ENCODE measurements at regions not wholly inside any gene's neighbourhood (a gene's known extent, or its start where the extent isn't known, plus 50 kb on each side); places are given as distances from the start of the nearest gene placed in this dataset.

DNA sequence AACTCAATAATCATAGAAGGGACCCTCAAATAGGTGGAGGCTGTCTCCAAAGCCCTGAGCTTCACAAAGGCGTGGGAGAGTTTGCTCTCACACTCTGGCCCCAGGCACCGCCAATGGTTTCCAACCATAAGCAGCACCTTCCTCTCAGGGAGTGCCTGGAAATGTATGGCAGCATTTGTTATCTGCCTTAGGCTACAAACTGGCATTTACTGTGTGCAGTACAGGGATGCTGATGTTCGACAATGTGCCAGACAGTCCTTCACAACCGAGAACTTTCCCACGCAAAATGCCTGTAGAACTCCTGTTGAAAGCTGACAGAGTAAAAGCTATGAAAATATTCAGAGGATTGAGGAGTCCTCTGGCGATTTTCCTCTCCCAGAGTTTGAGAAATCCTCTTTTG is 55.7 kb upstream of the CDKN2AIP start:
- FAIRE-seq: no peak

DNA sequence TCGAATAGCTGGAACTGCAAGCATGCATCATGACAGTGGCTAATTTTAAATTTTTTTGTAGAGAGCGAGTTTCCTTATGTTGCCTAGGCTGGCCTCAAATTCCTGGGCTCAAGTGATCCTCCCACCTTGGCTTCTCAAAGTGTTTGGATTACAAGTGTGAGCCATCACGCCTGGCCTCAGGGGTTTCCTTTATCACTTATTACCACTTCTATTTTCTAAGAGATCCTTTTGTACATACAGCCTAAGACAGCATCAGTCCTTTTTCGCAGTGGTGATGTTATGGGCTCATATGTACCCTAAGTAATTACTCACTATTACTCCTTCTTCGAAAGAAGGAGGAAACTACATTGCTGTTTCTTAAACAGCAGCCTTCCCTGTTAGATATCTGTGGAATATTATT is 54.1 kb upstream of the CDKN2AIP start:
- Histone ChIP-seq H3K4me1 (ENCODE audit: control insufficient read depth in 3 of 3, insufficient read depth in 2 of 3, low read depth in 1 of 3, low read length in 2 of 3) (peaks cover 0 to 3% (median 0%) of the 10 kb centered on the region in 3 donors), H3K4me3 (ENCODE audit: low read depth in 1 of 3, low read length in 3 of 3) (no peak overlapping the region), H3K9me3 (ENCODE audit: control insufficient read depth in 2 of 2, insufficient read depth in 1 of 2, low read depth in 1 of 2, low read length in 1 of 2) (no peaks in the 10 kb centered on the region), H3K27me3 (ENCODE audit: control insufficient read depth in 3 of 3, insufficient read depth in 3 of 3, low read length in 3 of 3) (no peaks in the 10 kb centered on the region), H3K36me3 (ENCODE audit: control insufficient read depth in 3 of 3, insufficient read depth in 2 of 3, low read depth in 1 of 3, low read length in 3 of 3) (no peaks in the 10 kb centered on the region), H3K27ac (ENCODE audit: low read depth in 1 of 3, low read length in 2 of 3) (no peak overlapping the region)
- WGBS, 3 donors: 58 to 70% (median 66%) methylated on average over 5 of the region's 5 CpGs
- DNase-seq (no peak), FAIRE-seq (no peak)

More for the DNA sequence above, 55.7 kb upstream of the CDKN2AIP start:
- WGBS, 3 donors: 74 to 81% (median 79%) methylated on average over 6 of the region's 6 CpGs
- Histone ChIP-seq H3K27me3 (ENCODE audit: control insufficient read depth in 3 of 3, insufficient read depth in 3 of 3, low read length in 3 of 3) (no peaks in the 10 kb centered on the region), H3K27ac (ENCODE audit: low read depth in 1 of 3, low read length in 2 of 3) (no peak overlapping the region), H3K36me3 (ENCODE audit: control insufficient read depth in 3 of 3, insufficient read depth in 2 of 3, low read depth in 1 of 3, low read length in 3 of 3) (no peaks in the 10 kb centered on the region), H3K9me3 (ENCODE audit: control insufficient read depth in 2 of 2, insufficient read depth in 1 of 2, low read depth in 1 of 2, low read length in 1 of 2) (peaks cover 0 to 15% of the 10 kb centered on the region in 2 donors), H3K4me1 (ENCODE audit: control insufficient read depth in 3 of 3, insufficient read depth in 2 of 3, low read depth in 1 of 3, low read length in 2 of 3) (peaks cover 0 to 3% (median 0%) of the 10 kb centered on the region in 3 donors), H3K4me3 (ENCODE audit: low read depth in 1 of 3, low read length in 3 of 3) (no peak overlapping the region)
- no peak for DNase-seq

DNA sequence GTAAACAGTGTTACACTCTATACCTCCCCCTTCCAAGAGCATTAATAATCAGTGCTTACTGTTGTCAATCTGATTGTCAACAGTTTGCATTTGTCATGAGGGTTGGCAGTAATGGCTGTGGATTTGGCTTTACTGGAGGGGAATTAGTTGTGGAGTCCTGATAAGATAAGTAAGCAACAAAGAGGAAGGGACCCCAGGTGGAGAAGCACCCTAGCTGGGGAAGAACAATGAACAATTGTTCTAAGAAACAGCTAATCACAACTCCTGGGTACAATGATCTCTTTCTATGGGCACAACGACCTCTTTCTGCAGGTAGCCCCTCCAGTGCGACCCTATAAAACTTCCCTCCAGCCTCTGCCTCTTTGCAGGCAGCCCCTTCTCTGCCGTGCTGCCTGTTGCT is 53.2 kb upstream of the CDKN2AIP start:
- 4 to 43% (median 22%) methylated on average over 3 of the region's 3 CpGs for WGBS, 3 donors
- H3K4me1 ChIP-seq (ENCODE audit: control insufficient read depth in 3 of 3, insufficient read depth in 2 of 3, low read depth in 1 of 3, low read length in 2 of 3): peaks cover 0 to 3% (median 0%) of the 10 kb centered on the region in 3 donors
- no peaks in the 10 kb centered on the region for H3K36me3 ChIP-seq (ENCODE audit: control insufficient read depth in 3 of 3, insufficient read depth in 2 of 3, low read depth in 1 of 3, low read length in 3 of 3)
- no peak overlapping the region for H3K4me3 ChIP-seq (ENCODE audit: low read depth in 1 of 3, low read length in 3 of 3)
- DNase-seq (no peak), FAIRE-seq (no peak)
- H3K9me3 ChIP-seq (ENCODE audit: control insufficient read depth in 2 of 2, insufficient read depth in 1 of 2, low read depth in 1 of 2, low read length in 1 of 2): no peaks in the 10 kb centered on the region
- no peaks in the 10 kb centered on the region for H3K27me3 ChIP-seq (ENCODE audit: control insufficient read depth in 3 of 3, insufficient read depth in 3 of 3, low read length in 3 of 3)
- H3K27ac ChIP-seq (ENCODE audit: low read depth in 1 of 3, low read length in 2 of 3): no peak overlapping the region

DNA sequence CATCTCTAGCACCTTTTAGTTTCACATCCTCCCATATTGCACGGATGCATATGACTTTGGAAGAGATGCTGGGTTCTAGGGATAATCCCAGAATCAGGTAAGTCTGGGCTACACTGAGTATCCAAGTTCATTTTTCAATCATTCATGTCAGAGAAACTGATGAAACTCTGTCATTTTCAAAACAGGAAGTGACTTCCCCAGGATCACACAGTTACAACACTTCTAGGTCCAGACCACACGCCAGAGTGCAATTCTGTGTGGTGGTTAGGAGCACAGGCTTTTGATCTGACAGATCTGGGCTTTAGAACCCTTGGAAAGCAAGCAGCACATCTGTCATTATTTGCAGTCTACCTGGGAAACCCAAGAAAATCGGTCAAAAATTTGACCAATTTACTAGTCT is 52.1 kb upstream of the CDKN2AIP start:
- Histone ChIP-seq H3K9me3 (ENCODE audit: control insufficient read depth in 2 of 2, insufficient read depth in 1 of 2, low read depth in 1 of 2, low read length in 1 of 2) (no peaks in the 10 kb centered on the region), H3K36me3 (ENCODE audit: control insufficient read depth in 3 of 3, insufficient read depth in 2 of 3, low read depth in 1 of 3, low read length in 3 of 3) (no peaks in the 10 kb centered on the region), H3K4me1 (ENCODE audit: control insufficient read depth in 3 of 3, insufficient read depth in 2 of 3, low read depth in 1 of 3, low read length in 2 of 3) (peaks cover 0 to 3% (median 0%) of the 10 kb centered on the region in 3 donors), H3K27me3 (ENCODE audit: control insufficient read depth in 3 of 3, insufficient read depth in 3 of 3, low read length in 3 of 3) (no peaks in the 10 kb centered on the region), H3K27ac (ENCODE audit: low read depth in 1 of 3, low read length in 2 of 3) (no peak overlapping the region), H3K4me3 (ENCODE audit: low read depth in 1 of 3, low read length in 3 of 3) (no peak overlapping the region)
- DNase-seq (no peak), FAIRE-seq (no peak)
- WGBS, 3 donors: 72 to 80% (median 76%) methylated on average over 3 of the region's 3 CpGs

DNA sequence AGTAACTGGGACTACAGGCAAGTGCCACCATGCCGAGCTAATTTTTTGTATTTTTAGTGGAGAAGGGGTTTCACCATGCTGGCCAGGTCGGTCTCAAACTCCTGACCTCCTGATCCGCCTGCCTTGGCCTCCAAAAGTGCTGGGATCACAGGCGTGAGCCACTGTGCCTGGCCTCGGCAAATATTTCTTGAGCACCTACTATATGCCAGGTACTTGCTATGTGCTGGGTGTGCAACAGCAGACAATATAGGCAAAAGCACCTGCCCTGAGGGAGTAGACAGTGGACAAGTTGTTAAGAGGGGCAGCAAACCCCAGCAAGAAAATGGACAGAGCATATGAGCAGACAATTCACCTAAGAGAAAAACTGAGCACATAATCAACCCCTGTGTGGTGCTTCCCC is 51.0 kb upstream of the CDKN2AIP start:
- Histone ChIP-seq H3K9me3 (ENCODE audit: control insufficient read depth in 2 of 2, insufficient read depth in 1 of 2, low read depth in 1 of 2, low read length in 1 of 2) (no peaks in the 10 kb centered on the region), H3K4me3 (ENCODE audit: low read depth in 1 of 3, low read length in 3 of 3) (no peak overlapping the region), H3K36me3 (ENCODE audit: control insufficient read depth in 3 of 3, insufficient read depth in 2 of 3, low read depth in 1 of 3, low read length in 3 of 3) (no peaks in the 10 kb centered on the region), H3K4me1 (ENCODE audit: control insufficient read depth in 3 of 3, insufficient read depth in 2 of 3, low read depth in 1 of 3, low read length in 2 of 3) (peaks cover 0 to 8% (median 4%) of the 10 kb centered on the region in 3 donors), H3K27me3 (ENCODE audit: control insufficient read depth in 3 of 3, insufficient read depth in 3 of 3, low read length in 3 of 3) (no peaks in the 10 kb centered on the region), H3K27ac (ENCODE audit: low read depth in 1 of 3, low read length in 2 of 3) (no peak overlapping the region)
- WGBS, 3 donors: 94 to 98% (median 95%) methylated on average over 5 of the region's 5 CpGs
- DNase-seq: no peak
- no peak for FAIRE-seq

DNA sequence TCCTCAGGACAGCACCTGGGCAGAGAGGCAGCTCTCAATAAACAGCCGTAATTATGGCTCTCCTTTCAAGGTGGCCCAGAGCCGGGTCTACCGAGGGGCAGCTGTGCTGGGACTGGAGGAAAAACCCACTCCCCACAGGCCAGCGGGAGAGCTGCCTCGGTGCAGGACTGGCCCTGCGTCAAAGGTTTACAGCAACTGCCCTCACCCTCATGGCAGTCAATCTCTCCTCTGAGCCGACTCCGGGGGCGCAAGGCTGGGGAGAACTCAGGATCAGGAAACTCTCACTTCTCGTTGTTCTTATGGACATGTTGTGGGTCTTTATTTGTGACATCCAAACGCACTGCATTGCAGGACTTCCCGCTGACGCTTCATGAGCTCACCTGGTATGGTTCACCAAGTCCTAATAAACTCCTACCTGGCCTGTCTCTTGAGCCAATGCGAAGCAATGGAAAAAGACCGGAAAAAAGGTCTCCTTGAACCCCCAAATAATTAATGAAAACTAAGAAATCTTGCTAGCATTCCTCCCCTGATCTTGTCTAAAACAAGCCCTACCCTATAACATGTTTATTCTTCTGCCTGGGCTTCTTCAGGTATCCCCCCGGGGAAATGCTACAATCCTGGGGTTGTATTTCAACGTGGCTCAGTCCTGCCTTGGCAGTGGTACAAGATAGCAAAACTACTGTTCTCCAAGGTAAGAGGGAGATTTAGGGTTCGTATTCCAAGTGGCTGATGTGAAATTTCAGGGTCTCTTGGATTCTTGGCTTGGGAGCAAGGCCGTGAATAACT is 50.1 kb upstream of the CDKN2AIP start:
- FAIRE-seq: no peak
- 76 to 85% (median 80%) methylated on average over 19 of the region's 19 CpGs for WGBS, 3 donors
- peaks cover 0 to 9% (median 4%) of the 10 kb centered on the region in 3 donors for H3K4me1 ChIP-seq (ENCODE audit: control insufficient read depth in 3 of 3, insufficient read depth in 2 of 3, low read depth in 1 of 3, low read length in 2 of 3)

More for the DNA sequence above, 50.1 kb upstream of the CDKN2AIP start:
- no peak for DNase-seq
- Histone ChIP-seq H3K36me3 (ENCODE audit: control insufficient read depth in 3 of 3, insufficient read depth in 2 of 3, low read depth in 1 of 3, low read length in 3 of 3) (no peaks in the 10 kb centered on the region), H3K27ac (ENCODE audit: low read depth in 1 of 3, low read length in 2 of 3) (no peak overlapping the region), H3K4me3 (ENCODE audit: low read depth in 1 of 3, low read length in 3 of 3) (no peak overlapping the region), H3K9me3 (ENCODE audit: control insufficient read depth in 2 of 2, insufficient read depth in 1 of 2, low read depth in 1 of 2, low read length in 1 of 2) (no peaks in the 10 kb centered on the region), H3K27me3 (ENCODE audit: control insufficient read depth in 3 of 3, insufficient read depth in 3 of 3, low read length in 3 of 3) (no peaks in the 10 kb centered on the region)
